ENCODE measurements at regions not wholly inside any gene's neighbourhood (a gene's known extent, or its start where the extent isn't known, plus 50 kb on each side); places are given as distances from the start of the nearest gene placed in this dataset.
"Not testable (repeated sequence)": the region's sequence is repeated elsewhere in the genome, so short reads cannot be mapped to it uniquely, and the experiment has no call there.

DNA sequence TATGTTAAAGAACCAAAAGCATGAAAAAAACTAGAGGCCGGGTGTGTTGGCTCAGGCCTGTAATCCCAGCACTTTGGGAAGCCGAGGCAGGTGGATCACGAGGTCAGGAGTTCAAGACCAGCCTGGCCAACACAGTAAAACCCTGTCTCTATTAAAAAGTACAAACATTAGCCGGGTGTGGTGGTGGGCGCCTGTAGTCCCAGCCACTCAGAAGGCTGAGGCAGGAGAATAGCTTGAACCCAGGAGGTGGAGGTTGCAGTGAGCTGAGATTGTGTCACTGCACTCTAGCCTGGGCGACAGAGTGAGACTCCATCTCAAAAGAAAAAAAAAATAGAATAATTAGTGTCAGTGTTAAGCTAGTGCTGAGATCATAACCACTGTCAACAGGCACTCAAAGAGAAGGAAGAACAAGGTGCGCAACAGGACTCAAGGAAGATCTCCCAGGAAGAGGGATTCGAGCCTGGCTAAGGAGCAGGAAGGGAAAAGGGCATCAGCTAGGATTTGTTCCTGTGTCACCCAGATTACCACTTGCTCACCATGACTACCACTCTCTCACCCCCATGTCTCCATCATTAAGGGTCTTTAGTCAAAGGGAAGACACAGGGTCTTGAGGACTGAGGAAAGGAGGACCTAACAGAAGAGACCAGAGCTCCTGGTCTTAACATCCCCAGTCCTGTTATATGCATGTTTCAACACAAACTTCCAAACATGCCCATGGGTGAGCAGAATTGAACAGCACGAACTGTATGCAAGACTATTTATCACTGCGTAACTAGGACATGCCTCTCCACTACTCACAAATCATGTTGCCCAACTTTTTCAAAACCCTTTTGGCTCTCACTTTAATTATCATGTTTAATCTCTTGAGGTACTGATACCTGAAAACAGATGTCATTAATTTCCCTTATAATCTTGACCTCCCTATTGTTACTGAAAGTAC, 88.3 kb upstream of the PLEKHM1 start:
- no peaks in the 10 kb centered on the region for H3K36me3 ChIP-seq (ENCODE audit: control insufficient read depth, insufficient read depth, low read length)
- H3K4me3 ChIP-seq (ENCODE audit: low read length): no peak overlapping the region
- no peaks in the 10 kb centered on the region for H3K9me3 ChIP-seq (ENCODE audit: control insufficient read depth, low read depth, low read length)
- no peaks in the 10 kb centered on the region for H3K4me1 ChIP-seq (ENCODE audit: control insufficient read depth, insufficient read depth, low read length)
- no peaks in the 10 kb centered on the region for H3K27me3 ChIP-seq (ENCODE audit: control insufficient read depth, insufficient read depth, low read length)
- WGBS (ENCODE audit: insufficient coverage, low lambda C conversion rate): 96% methylated on average over 3 of the region's 10 CpGs
- no peak overlapping the region for H3K27ac ChIP-seq (ENCODE audit: low read length)
- no peak for DNase-seq

DNA sequence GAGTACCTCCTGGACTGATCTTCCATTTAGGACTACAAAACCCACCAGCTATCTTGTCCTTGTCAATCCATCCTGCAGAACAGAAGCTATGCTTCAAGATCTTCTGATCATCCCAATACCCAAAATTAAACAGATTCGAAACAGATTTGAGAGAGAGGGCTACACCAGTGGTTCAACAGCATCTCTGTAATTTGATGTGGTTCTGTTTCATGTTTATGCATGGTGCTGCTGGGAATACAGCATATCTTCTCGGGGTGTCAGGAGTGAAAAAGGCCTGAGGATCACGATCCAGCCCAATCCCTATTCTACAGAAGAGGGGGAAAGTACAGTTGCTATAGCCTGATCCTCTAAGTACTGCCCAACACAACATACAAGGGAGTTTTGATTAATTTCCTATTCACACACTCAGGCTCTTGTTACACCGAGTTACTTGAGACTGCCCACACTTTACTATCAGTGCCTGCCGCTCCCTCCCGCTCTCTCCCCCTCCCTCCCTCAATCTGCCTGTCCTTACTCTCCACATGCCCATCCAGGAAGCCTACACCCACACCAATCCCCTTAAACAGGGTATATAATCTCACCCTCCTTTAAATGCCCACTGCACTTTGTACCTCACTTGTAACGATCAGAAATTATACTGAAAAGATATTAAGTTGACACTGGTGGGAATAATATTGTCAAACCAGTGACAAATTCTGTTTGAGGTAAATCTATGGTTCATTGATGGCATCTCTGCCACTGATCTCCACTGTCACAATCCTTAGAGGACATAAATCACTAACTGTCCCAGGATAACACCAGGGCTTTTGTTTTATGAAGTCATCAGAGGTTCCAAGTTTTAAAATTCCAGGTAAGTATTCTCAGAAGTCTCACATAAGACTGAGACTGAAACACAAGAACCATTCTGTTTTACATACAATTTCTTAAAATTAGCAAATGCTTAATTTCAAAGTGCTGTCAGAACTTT, 89.3 kb upstream of the PLEKHM1 start:
- 25% methylated on average over 4 of the region's 7 CpGs for WGBS (ENCODE audit: insufficient coverage, low lambda C conversion rate)
- peak in 1 of 2 donors; percentile 31 for DNase-seq
- H3K9me3 ChIP-seq (ENCODE audit: control insufficient read depth, low read depth, low read length): no peaks in the 10 kb centered on the region
- no peaks in the 10 kb centered on the region for H3K36me3 ChIP-seq (ENCODE audit: control insufficient read depth, insufficient read depth, low read length)
- no peak overlapping the region for H3K4me3 ChIP-seq (ENCODE audit: low read length)
- H3K4me1 ChIP-seq (ENCODE audit: control insufficient read depth, insufficient read depth, low read length): no peaks in the 10 kb centered on the region
- H3K27me3 ChIP-seq (ENCODE audit: control insufficient read depth, insufficient read depth, low read length): no peaks in the 10 kb centered on the region
- H3K27ac ChIP-seq (ENCODE audit: low read length): no peak overlapping the region

DNA sequence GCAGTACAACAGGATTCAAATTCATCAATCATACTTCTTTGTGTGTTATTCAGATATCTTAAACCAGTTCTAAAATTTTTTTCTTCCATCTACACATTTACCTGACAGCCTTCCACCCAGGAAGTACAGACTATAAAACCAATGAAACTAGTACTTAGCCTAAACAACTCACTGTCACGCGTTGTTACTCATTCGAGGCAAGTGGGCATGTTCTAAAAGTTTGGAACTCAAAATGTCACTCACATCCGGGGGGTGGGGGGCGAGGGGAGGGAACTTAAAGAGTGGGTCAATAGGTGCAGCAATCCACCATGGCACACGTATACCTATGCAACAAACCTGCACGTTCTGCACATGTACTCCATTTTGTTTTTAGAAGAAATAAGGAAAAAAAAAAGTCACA, 90.4 kb upstream of the PLEKHM1 start:
- H3K36me3 ChIP-seq (ENCODE audit: control insufficient read depth, insufficient read depth, low read length): no peaks in the 10 kb centered on the region
- no peak overlapping the region for H3K27ac ChIP-seq (ENCODE audit: low read length)
- no peak for DNase-seq
- no peaks in the 10 kb centered on the region for H3K9me3 ChIP-seq (ENCODE audit: control insufficient read depth, low read depth, low read length)
- WGBS (ENCODE audit: insufficient coverage, low lambda C conversion rate): 91% methylated on average over 2 of the region's 7 CpGs
- H3K4me1 ChIP-seq (ENCODE audit: control insufficient read depth, insufficient read depth, low read length): no peaks in the 10 kb centered on the region
- no peaks in the 10 kb centered on the region for H3K27me3 ChIP-seq (ENCODE audit: control insufficient read depth, insufficient read depth, low read length)
- H3K4me3 ChIP-seq (ENCODE audit: low read length): no peak overlapping the region

DNA sequence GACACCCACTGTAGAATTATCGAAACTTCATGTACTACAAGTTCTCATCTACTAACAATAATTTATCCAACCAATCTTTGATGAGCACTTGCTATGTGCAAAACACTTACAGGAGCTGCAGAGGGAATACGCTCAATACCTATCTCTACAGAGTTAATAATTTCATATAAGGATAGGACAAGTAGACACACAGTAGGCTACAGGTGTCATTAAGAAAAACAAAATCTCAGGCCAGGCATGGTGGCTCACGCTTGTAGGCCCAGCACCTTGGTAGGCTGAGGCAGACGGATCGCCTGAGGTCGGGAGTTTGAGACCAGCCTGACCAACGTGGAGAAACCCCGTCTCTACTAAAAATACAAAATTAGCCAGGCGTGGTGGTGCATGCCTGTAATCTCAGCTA, 91.3 kb upstream of the PLEKHM1 start:
- H3K27ac ChIP-seq (ENCODE audit: low read length): no peak overlapping the region
- no peaks in the 10 kb centered on the region for H3K27me3 ChIP-seq (ENCODE audit: control insufficient read depth, insufficient read depth, low read length)
- H3K9me3 ChIP-seq (ENCODE audit: control insufficient read depth, low read depth, low read length): no peaks in the 10 kb centered on the region
- 100% methylated on average over 1 of the region's 9 CpGs for WGBS (ENCODE audit: insufficient coverage, low lambda C conversion rate)
- no peak overlapping the region for H3K4me3 ChIP-seq (ENCODE audit: low read length)
- no peak for DNase-seq
- no peaks in the 10 kb centered on the region for H3K4me1 ChIP-seq (ENCODE audit: control insufficient read depth, insufficient read depth, low read length)
- H3K36me3 ChIP-seq (ENCODE audit: control insufficient read depth, insufficient read depth, low read length): no peaks in the 10 kb centered on the region

DNA sequence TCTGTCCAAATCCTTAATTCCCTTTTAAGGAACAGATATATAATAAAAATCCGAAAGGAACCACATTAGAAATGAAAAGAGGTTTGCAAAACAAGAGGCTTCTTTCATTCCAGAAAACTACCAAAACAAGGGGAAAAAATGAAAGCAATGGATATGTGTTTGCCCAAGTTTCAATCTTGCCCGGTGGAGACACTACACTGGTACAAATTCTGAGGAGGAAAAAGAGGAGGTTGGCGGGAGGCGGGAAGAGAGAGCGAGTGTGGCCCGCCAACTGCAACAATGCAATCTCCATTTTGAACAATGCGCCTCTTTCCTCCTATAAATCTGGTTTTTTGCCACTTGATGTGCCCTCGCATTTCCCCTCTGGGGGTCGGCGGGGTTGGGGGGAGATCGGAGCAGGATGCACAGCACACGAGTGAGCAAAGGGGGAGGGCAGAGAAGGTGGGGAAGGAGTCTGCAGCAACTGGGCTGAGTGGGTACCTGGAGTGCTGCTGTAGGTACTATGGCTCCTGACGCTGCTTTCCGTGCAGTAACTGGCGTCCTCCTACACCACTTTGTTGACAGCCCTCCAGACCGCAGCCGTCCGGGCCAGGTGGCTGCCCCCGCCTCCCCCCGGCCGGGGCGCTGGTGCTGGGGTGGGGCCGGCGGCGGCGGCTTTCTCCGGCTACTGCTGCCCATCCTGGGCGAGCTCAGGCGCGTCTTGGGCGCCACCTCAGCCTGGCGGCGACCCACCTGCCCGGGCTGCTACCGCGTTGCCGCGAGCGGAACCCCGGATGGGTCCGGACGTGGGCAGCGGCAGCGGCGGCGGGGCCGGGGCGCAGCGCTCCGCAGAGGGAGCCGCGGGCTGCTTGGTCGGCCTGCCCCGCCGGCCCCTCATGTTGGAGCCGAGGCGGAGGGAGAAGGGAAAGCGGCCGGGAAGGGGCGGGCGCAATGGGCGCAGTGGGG, 93.8 kb upstream of the PLEKHM1 start:
- no peaks in the 10 kb centered on the region for H3K36me3 ChIP-seq (ENCODE audit: control insufficient read depth, insufficient read depth, low read length)
- 0% methylated on average over 2 of the region's 62 CpGs for WGBS (ENCODE audit: insufficient coverage, low lambda C conversion rate)

DNA sequence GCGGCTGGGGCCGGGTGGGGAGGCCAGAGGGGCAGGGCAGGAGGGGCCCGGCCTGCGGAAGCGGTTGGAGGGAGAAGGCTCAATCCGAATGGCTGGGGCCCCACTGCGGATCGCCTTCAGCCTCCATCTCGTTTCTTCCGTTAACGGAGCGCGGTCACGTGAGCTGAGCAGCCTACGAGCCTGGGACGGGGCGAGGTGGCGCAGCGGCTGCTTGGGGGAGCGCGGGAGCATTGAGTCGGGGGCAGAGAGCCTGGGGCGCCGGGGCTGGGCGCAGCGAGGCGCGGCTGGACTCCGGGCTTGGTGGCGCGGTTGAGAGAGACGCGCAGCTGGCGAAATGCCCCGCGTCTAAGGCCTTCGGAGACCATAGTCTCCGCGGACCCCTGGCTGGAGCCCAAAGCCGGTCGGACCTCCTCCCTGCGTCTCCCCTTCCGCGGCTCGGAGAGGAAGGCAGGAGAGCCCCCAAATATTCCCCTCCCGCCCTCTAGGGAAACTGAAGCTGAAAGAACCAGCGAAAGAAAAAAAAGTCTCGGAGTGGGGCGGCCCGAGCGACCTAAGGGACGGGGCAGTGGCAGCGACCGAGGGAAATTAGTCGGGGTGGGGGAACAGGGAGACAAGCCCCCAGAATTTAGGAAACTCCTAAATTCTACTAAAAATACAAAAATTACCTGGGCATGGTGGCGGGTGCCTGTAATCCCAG, 94.7 kb upstream of the PLEKHM1 start:
- H3K4me3 ChIP-seq (ENCODE audit: low read length): peak overlapping the region; percentile 68
- DNase-seq: peak; percentile 58 to 81
- no CpG with 5 or more reads among the region's 56 CpGs for WGBS (ENCODE audit: insufficient coverage, low lambda C conversion rate)
- not testable (repeated sequence) for H3K36me3 ChIP-seq (ENCODE audit: control insufficient read depth, insufficient read depth, low read length); H3K4me1 ChIP-seq (ENCODE audit: control insufficient read depth, insufficient read depth, low read length); H3K27me3 ChIP-seq (ENCODE audit: control insufficient read depth, insufficient read depth, low read length); H3K9me3 ChIP-seq (ENCODE audit: control insufficient read depth, low read depth, low read length)
- peak overlapping the region; percentile 58 for H3K27ac ChIP-seq (ENCODE audit: low read length)

More for the DNA sequence above, 93.8 kb upstream of the PLEKHM1 start:
- Histone ChIP-seq H3K9me3 (ENCODE audit: control insufficient read depth, low read depth, low read length) (no peaks in the 10 kb centered on the region), H3K27ac (ENCODE audit: low read length) (peak overlapping the region; percentile 58), H3K4me1 (ENCODE audit: control insufficient read depth, insufficient read depth, low read length) (no peaks in the 10 kb centered on the region), H3K27me3 (ENCODE audit: control insufficient read depth, insufficient read depth, low read length) (no peaks in the 10 kb centered on the region), H3K4me3 (ENCODE audit: low read length) (peak overlapping the region; percentile 68)
- peak; percentile 9 to 81 for DNase-seq

DNA sequence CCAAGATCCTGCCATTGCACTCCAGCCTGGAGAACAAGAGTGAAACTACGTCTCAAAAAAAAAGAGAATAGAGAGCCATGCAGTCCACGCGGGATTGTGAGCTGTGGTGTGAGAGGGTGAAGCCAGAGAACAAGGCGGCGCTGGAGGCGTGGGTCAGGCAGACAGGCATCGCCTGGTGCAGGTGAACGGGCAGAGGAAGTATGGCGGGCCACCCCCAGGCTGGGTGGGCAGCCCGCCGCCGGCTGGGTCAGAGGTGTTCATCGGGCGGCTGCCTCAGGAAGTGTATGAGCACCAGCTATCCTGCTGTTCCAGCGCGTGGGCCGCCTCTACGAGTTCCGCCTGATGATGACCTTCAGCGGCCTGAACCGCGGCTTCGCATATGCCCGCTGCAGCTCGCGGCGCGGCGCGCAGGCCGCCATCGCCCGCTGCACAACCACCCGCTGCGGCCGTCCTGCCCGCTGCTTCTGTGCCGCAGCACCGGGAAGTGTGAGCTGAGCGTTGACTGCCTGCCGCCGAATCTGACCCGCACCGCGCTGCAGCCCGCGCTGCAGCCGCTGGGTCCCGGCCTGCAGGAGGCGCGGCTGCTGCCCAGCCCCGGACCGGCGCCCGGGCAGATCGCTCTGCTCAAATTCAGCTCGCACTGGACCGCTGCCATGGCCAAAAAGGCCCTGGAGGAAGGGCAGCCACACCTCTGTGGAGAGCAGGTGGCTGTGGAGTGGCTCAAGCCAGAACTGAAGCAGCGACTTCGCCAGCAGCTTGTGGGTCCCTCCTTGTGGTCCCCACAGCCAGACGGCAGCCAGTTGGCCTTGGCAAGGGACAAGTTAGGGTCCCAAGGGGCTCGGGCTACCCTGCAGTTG, 95.5 kb upstream of the PLEKHM1 start:
- H3K4me1 ChIP-seq (ENCODE audit: control insufficient read depth, insufficient read depth, low read length); H3K9me3 ChIP-seq (ENCODE audit: control insufficient read depth, low read depth, low read length); H3K27ac ChIP-seq (ENCODE audit: low read length); H3K27me3 ChIP-seq (ENCODE audit: control insufficient read depth, insufficient read depth, low read length); H3K36me3 ChIP-seq (ENCODE audit: control insufficient read depth, insufficient read depth, low read length): not testable (repeated sequence)
- DNase-seq: peak; percentile 7 to 53
- WGBS (ENCODE audit: insufficient coverage, low lambda C conversion rate): 10% methylated on average over 2 of the region's 62 CpGs
- H3K4me3 ChIP-seq (ENCODE audit: low read length): peak overlapping the region; percentile 68

DNA sequence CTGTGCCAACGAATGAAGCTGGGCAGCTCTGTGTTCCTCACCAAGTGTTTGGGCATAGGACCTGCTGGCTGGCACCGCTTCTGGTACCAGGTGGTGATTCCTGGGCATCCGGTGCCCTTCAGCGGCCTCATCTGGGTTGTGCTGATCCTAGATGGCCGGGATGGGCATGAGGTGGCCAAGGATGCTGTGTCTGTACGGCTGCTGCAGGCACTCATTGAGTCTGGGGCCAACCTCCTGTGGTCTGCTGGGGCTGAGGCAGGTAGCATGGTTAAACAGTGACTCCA, 96.1 kb upstream of the PLEKHM1 start:
- not testable (repeated sequence) for H3K27ac ChIP-seq (ENCODE audit: low read length); H3K4me3 ChIP-seq (ENCODE audit: low read length); H3K36me3 ChIP-seq (ENCODE audit: control insufficient read depth, insufficient read depth, low read length); DNase-seq; H3K9me3 ChIP-seq (ENCODE audit: control insufficient read depth, low read depth, low read length); H3K27me3 ChIP-seq (ENCODE audit: control insufficient read depth, insufficient read depth, low read length); H3K4me1 ChIP-seq (ENCODE audit: control insufficient read depth, insufficient read depth, low read length)
- WGBS (ENCODE audit: insufficient coverage, low lambda C conversion rate): no CpG with 5 or more reads among the region's 6 CpGs

DNA sequence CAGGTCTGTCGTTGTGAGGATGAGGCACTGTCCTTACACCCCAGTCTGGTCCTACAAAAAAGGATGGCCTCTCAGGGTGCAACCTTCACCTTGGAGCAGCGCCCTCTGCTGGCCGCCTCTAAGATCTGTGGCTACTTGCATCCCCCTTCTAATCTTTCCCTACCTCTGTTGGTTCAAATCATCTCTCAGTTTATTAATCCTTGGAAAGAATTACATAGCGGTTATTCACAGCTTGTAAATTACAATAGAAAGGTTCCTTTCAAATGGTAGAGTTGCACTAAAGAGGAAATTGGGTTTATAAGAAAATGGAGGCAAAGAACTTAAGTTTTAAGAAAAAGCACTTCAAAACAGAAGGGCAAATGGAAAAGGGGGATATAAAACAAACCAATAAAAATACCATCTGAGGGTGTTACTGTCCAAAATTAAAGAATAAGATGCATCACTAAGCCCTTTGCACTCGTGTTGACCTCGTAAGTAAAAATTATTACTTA, 102.0 kb upstream of the PLEKHM1 start:
- not testable (repeated sequence) for H3K4me3 ChIP-seq (ENCODE audit: low read length); H3K27ac ChIP-seq (ENCODE audit: low read length); H3K27me3 ChIP-seq (ENCODE audit: control insufficient read depth, insufficient read depth, low read length); H3K9me3 ChIP-seq (ENCODE audit: control insufficient read depth, low read depth, low read length); H3K4me1 ChIP-seq (ENCODE audit: control insufficient read depth, insufficient read depth, low read length); H3K36me3 ChIP-seq (ENCODE audit: control insufficient read depth, insufficient read depth, low read length)
- WGBS (ENCODE audit: insufficient coverage, low lambda C conversion rate): 39% methylated on average over 3 of the region's 6 CpGs
- peak; percentile 11 to 34 for DNase-seq

Data from large intestine (tissue), 3 donors.